Tibial artery (tissue), 4 donors: ENCODE measurements at regions not wholly inside any gene's neighbourhood (a gene's known extent, or its start where the extent isn't known, plus 50 kb on each side); places are given as distances from the start of the nearest gene placed in this dataset.

Experiments used
- DNase-seq, 2 donors: peaks; one replicate each; pipeline ENCODE4 v3.0.0-alpha.2; 2019
- H3K27ac ChIP-seq, 2 donors: fragments of 200-600 bp; sonication (generic) in 1 of 2; 1 replicate in 1 of 2; 2 replicates in 1 of 2; pipeline ENCODE4 v1.5.1; 2018 to 2019; ENCODE audit warnings: mild to moderate bottlenecking in 1 of 2
- H3K27me3 ChIP-seq, 2 donors: fragments of 200-600 bp; sonication (generic) in 1 of 2; one replicate each; pipeline versions ENCODE4 v1.5.1 to v1.6.0; 2016 to 2019
- H3K36me3 ChIP-seq, 3 donors: fragments of 200-600 bp; sonication (generic) in 2 of 3; one replicate each; pipeline ENCODE4 v1.5.1; 2016 to 2019; ENCODE audit warnings: mild to moderate bottlenecking in 2 of 3
- H3K4me1 ChIP-seq, 4 donors: fragments of 200-600 bp; sonication (generic) in 2 of 4; 1 replicate in 3 of 4; 2 replicates in 1 of 4; pipeline ENCODE4 v1.5.1; 2016 to 2019
- H3K4me3 ChIP-seq, 2 donors: fragments of 200-600 bp; sonication (generic) in 1 of 2; 1 replicate in 1 of 2; 2 replicates in 1 of 2; pipeline ENCODE4 v1.5.1; 2018 to 2019; ENCODE audit warnings: mild to moderate bottlenecking in 2 of 2
- H3K9me3 ChIP-seq, 3 donors: fragments of 200-600 bp; sonication (generic) in 1 of 3; one replicate each; pipeline ENCODE4 v1.5.1; 2016 to 2019
- intact Hi-C: fragments of 100-400 bp; cut with DNase I; formaldehyde crosslinking; loops from one replicate; pipeline ENCODE4 v1.15.0; 2023; ENCODE audit warnings: low total_unique reads
- TF ChIP-seq, protein P1 (sequence below), 2 experiments: fragments of 200-600 bp in 1 of 2; fragments of 450-650 bp in 1 of 2; IDR thresholded peaks; one replicate each; pipeline ENCODE4 v1.5.1; 2017 to 2019; ENCODE audit warnings: antibody characterized with exemption in 2 of 2, mild to moderate bottlenecking in 1 of 2, moderate library complexity in 1 of 2

DNA sequence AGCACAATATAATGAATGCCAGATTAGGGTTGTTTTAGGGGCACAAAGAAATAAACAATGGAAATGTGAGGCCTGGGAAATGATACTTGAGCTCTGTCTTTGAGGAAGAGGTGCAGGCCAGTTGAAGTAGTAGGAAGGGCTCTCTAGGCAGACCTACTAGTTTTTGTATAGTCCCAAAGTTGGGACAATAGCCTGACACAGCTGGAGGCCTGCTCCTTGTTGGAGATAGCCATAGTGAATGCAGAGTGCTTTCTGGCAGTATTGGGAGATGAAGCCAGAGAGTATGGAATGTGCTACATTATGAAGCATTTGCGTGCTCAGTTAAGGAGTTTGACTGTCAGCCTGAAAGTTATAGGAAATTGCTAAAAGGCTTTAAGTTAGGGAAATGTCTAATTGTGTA, 251.2 kb upstream of the ZPLD1 start:
- no peak overlapping the region for H3K4me3 ChIP-seq
- H3K9me3 ChIP-seq = no peaks in the 10 kb centered on the region
- H3K27ac ChIP-seq = peak overlapping the region in 1 of 2 donors; percentile 72
- intact Hi-C loops = no loop called here
- no peaks in the 10 kb centered on the region for H3K36me3 ChIP-seq
- no peak for DNase-seq
- TF ChIP-seq, protein P1, sequence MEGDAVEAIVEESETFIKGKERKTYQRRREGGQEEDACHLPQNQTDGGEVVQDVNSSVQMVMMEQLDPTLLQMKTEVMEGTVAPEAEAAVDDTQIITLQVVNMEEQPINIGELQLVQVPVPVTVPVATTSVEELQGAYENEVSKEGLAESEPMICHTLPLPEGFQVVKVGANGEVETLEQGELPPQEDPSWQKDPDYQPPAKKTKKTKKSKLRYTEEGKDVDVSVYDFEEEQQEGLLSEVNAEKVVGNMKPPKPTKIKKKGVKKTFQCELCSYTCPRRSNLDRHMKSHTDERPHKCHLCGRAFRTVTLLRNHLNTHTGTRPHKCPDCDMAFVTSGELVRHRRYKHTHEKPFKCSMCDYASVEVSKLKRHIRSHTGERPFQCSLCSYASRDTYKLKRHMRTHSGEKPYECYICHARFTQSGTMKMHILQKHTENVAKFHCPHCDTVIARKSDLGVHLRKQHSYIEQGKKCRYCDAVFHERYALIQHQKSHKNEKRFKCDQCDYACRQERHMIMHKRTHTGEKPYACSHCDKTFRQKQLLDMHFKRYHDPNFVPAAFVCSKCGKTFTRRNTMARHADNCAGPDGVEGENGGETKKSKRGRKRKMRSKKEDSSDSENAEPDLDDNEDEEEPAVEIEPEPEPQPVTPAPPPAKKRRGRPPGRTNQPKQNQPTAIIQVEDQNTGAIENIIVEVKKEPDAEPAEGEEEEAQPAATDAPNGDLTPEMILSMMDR (IDR thresholded peaks at IDR 0.05) = no peak
- no peaks in the 10 kb centered on the region for H3K27me3 ChIP-seq
- H3K4me1 ChIP-seq = peaks cover 0 to 42% (median 36%) of the 10 kb centered on the region in 4 donors

DNA sequence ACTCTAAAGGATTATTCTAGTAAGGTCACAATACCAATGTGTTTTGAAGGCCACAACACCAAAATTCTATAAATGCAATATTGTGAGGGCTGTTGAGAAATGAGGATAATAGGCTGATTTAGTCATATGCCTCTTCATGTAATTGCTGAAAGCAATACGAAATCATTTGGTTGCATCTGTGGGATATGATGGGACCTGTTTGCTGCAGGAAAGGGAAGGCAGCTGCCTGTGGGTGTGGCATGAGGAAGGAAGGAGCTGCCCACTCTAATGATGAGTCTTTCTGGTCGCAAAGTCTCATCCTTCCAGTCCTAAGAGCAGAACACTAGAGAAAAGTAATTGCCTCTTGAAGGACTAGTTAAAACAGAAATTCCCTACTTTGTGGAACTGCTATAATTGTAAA, 245.3 kb upstream of the ZPLD1 start:
- no peak for DNase-seq
- intact Hi-C loops = no loop called here
- Histone ChIP-seq H3K36me3 (no peaks in the 10 kb centered on the region), H3K9me3 (no peaks in the 10 kb centered on the region), H3K27me3 (no peaks in the 10 kb centered on the region), H3K27ac (no peak overlapping the region), H3K4me3 (no peak overlapping the region), H3K4me1 (peaks cover 0 to 20% (median 7%) of the 10 kb centered on the region in 4 donors)
- TF ChIP-seq, protein P1 (IDR thresholded peaks at IDR 0.05) = no peak

DNA sequence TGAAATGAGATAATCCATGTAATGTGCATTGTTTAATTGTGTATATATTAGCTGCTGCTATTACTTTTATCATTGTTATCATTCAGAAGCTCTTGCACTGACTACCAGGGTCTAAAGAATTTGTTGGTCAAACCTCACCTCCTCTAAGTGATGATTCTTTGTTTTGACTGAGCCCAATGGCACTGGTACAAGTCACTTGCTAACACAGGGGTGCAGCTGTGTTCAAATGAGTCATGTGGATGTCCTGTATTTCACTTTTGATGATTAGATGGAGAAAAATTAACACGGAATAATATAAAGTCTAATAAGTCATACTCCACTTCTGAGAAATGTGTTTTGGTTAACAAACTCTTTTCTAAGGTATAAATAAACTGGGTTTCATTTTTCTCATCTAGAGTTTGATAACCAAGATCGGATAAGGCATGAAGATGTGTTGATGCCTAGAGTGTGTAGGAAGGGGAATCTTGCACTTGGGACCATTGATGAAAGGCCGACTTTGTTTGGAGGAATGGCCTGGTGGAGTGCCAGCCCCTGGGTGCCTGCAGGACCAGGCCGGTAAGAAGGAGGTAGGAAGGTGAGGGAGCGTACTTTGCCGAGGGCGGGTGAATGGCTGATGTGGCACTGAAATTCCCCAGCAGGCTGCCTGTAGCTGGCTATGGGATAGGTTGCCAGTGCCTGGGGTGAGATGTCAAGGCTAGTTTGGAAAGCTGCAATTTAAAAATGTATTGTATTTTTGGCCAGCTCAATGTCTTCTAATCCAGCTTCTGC, 244.7 kb upstream of the ZPLD1 start:
- no peak overlapping the region for H3K4me3 ChIP-seq

DNA sequence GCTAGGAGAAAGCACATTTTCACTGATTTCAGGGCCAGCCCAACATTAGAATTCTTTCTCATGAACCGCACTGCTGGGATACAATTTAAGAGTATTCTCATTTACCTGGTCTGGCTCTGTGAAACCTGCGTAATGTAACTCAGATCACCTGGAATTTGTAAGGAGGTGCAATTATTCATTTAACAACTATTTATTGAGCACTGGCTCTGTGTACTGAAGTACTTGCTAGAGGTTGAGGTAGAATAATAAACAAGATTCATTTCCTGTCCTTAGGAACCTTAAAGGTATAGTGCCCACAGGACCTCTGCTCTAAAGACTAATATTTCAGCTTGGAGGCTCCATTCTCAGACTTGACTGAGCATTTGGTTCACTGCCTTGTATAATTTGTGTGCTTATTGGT, 242.2 kb upstream of the ZPLD1 start:
- Histone ChIP-seq H3K27ac (no peak overlapping the region), H3K4me1 (peaks cover 0 to 20% (median 11%) of the 10 kb centered on the region in 4 donors), H3K36me3 (no peaks in the 10 kb centered on the region), H3K27me3 (no peaks in the 10 kb centered on the region), H3K9me3 (no peaks in the 10 kb centered on the region), H3K4me3 (no peak overlapping the region)
- intact Hi-C loops = no loop called here
- DNase-seq = no peak
- TF ChIP-seq, protein P1 (IDR thresholded peaks at IDR 0.05) = no peak

More for the DNA sequence above, 244.7 kb upstream of the ZPLD1 start:
- Histone ChIP-seq H3K4me1 (peaks cover 0 to 20% (median 10%) of the 10 kb centered on the region in 4 donors), H3K27ac (peak overlapping the region; percentile 59 to 62), H3K9me3 (no peaks in the 10 kb centered on the region), H3K27me3 (no peaks in the 10 kb centered on the region), H3K36me3 (no peaks in the 10 kb centered on the region)
- TF ChIP-seq, protein P1 (IDR thresholded peaks at IDR 0.05) = no peak
- DNase-seq = no peak
- intact Hi-C loops = no loop called here

DNA sequence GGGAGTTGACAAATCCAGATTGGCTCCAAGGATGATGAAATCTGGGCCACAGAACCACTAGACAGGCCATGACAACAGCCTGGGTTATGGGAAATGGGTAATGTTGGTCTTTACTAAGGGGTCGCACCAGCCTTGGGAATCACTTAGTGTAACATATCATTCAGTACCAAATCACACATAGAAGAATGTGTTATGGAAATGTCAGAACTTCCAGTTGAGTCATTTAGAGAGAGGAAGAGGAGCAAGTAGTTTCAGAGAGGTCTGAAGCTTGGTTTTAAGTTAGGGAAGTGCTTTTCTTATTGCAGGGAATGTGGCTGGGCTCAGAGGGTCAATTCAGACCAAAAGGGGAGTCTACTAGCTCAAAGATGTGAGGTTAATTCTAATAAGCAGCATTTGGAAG, 241.6 kb upstream of the ZPLD1 start:
- TF ChIP-seq, protein P1 (IDR thresholded peaks at IDR 0.05) = no peak
- Histone ChIP-seq H3K4me3 (no peak overlapping the region), H3K27me3 (no peaks in the 10 kb centered on the region), H3K36me3 (no peaks in the 10 kb centered on the region), H3K9me3 (no peaks in the 10 kb centered on the region), H3K4me1 (peaks cover 0 to 20% (median 11%) of the 10 kb centered on the region in 4 donors), H3K27ac (no peak overlapping the region)
- DNase-seq = no peak
- intact Hi-C loops = no loop called here
